GM13977 (cell line): ENCODE measurements at regions not wholly inside any gene's neighbourhood (a gene's known extent, or its start where the extent isn't known, plus 50 kb on each side); places are given as distances from the start of the nearest gene placed in this dataset.

Experiments used
- DNase-seq: peaks from one replicate; pipeline ENCODE4 v3.0.0; 2012; ENCODE audit warnings: low spot score
- CTCF ChIP-seq: IDR thresholded peaks from 2 replicates; pipeline ENCODE4 v1.5.1; 2012; ENCODE audit warnings: mild to moderate bottlenecking, control low read depth; ENCODE audit not compliant: insufficient read depth; ENCODE audit errors: extremely low read depth, missing control alignments
- in situ Hi-C: fragments of 300-500 bp; cut with MboI; formaldehyde crosslinking; loops from one replicate; pipeline ENCODE4 v1.12.0; 2022; ENCODE audit warnings: low sequenced_read_pairs, low pct_unique_long_range_greater_than_20kb, mixed read lengths, inconsistent platforms; ENCODE audit not compliant: unreplicated experiment

- DNase-seq, result no peak
- no peak for TF ChIP-seq CTCF
- in situ Hi-C loops, result no loop called here
Observed at GRCh38 chr7:12882710-12883109, 195.3 kb downstream of the ARL4A start.

GRCh38 chr7:12884033-12884432 is 196.6 kb downstream of the ARL4A start:
- in situ Hi-C loops, result no loop called here

GRCh38 chr7:12884856-12885440 is 197.5 kb downstream of the ARL4A start:
- TF ChIP-seq CTCF, result no peak
- in situ Hi-C loops, result no loop called here

More at GRCh38 chr7:12884033-12884432, 196.6 kb downstream of the ARL4A start:
- no peak for DNase-seq
- TF ChIP-seq CTCF, result no peak

GRCh38 chr7:12888717-12889116 is 201.3 kb downstream of the ARL4A start:
- TF ChIP-seq CTCF, result no peak
- no peak for DNase-seq
- in situ Hi-C loops, result no loop called here

More at GRCh38 chr7:12884856-12885440, 197.5 kb downstream of the ARL4A start:
- DNase-seq, result no peak

GRCh38 chr7:12889391-12889790 is 202.0 kb downstream of the ARL4A start:
- in situ Hi-C loops, result no loop called here
- no peak for DNase-seq

GRCh38 chr7:12890586-12890985 is 203.2 kb downstream of the ARL4A start:
- in situ Hi-C loops, result no loop called here
- no peak for DNase-seq
- TF ChIP-seq CTCF, result no peak

More at GRCh38 chr7:12889391-12889790, 202.0 kb downstream of the ARL4A start:
- TF ChIP-seq CTCF, result no peak
